ENCODE measurements at regions not wholly inside any gene's neighbourhood (a gene's known extent, or its start where the extent isn't known, plus 50 kb on each side); places are given as distances from the start of the nearest gene placed in this dataset.

- no peaks in the 10 kb centered on the region for H3K27me3 ChIP-seq (ENCODE audit: insufficient read depth, low read length)
- no peak overlapping the region for H4K91ac ChIP-seq (ENCODE audit: low read depth, low read length)
- H3K14ac ChIP-seq (ENCODE audit: low read length) = no peak overlapping the region
- H3K36me3 ChIP-seq (ENCODE audit: control insufficient read depth in 1 of 2, insufficient read depth in 2 of 2, low read length in 2 of 2) = no peaks in the 10 kb centered on the region
- no peaks in the 10 kb centered on the region for H3K9me3 ChIP-seq (ENCODE audit: insufficient read depth, low read depth, low read length)
- no peak overlapping the region for H3K18ac ChIP-seq (ENCODE audit: low read length)
- H3K79me1 ChIP-seq (ENCODE audit: low read length) = no peaks in the 10 kb centered on the region
- no CpG with 5 or more reads among the region's 7 CpGs for WGBS (ENCODE audit: extremely low coverage, insufficient coverage, insufficient read length)
- no peak overlapping the region for H3K4ac ChIP-seq (ENCODE audit: low read depth, low read length)
- H2BK5ac ChIP-seq (ENCODE audit: low read depth, low read length, poor library complexity) = no peak overlapping the region
- no peaks in the 10 kb centered on the region for H3K79me2 ChIP-seq (ENCODE audit: control insufficient read depth, insufficient read depth, low read length, poor library complexity)
- no peak overlapping the region for H2BK12ac ChIP-seq (ENCODE audit: low read length)
- no peak overlapping the region for H4K8ac ChIP-seq (ENCODE audit: low read depth, low read length)
- no peak overlapping the region for H3K23ac ChIP-seq (ENCODE audit: low read length)
- H2AFZ ChIP-seq (ENCODE audit: insufficient read depth, low read length, poor library complexity) = no peak overlapping the region
- no peak overlapping the region for H2AK5ac ChIP-seq (ENCODE audit: low read length)
- DNase-seq = no peak
- no peaks in the 10 kb centered on the region for H3K4me1 ChIP-seq (ENCODE audit: control insufficient read depth in 1 of 2, insufficient read depth in 2 of 2, low read length in 2 of 2)
- H3K4me3 ChIP-seq (ENCODE audit: low read depth, low read length) = no peak overlapping the region
- H3K27ac ChIP-seq (ENCODE audit: low read depth, low read length) = no peak overlapping the region
- no peak overlapping the region for H3K4me2 ChIP-seq (ENCODE audit: low read length)
- no peak overlapping the region for H3K9ac ChIP-seq (ENCODE audit: low read length)
- H2BK120ac ChIP-seq (ENCODE audit: insufficient read depth, low read length, poor library complexity) = no peak overlapping the region
- H4K12ac ChIP-seq (ENCODE audit: low read depth, low read length) = no peak overlapping the region
Observed at GRCh38 chrX:124665621-124666400, 319.4 kb downstream of the SH2D1A start.

GRCh38 chrX:124679199-124679598 lies 332.8 kb downstream of the SH2D1A start:
- Histone ChIP-seq H3K14ac (ENCODE audit: low read length) (no peak overlapping the region), H3K23ac (ENCODE audit: low read length) (no peak overlapping the region), H3K9me3 (ENCODE audit: insufficient read depth, low read depth, low read length) (no peaks in the 10 kb centered on the region), H2BK5ac (ENCODE audit: low read depth, low read length, poor library complexity) (no peak overlapping the region), H3K27ac (ENCODE audit: low read depth, low read length) (no peak overlapping the region), H3K79me1 (ENCODE audit: low read length) (no peaks in the 10 kb centered on the region), H3K79me2 (ENCODE audit: control insufficient read depth, insufficient read depth, low read length, poor library complexity) (no peaks in the 10 kb centered on the region), H3K27me3 (ENCODE audit: insufficient read depth, low read length) (no peaks in the 10 kb centered on the region), H3K4me1 (ENCODE audit: control insufficient read depth in 1 of 2, insufficient read depth in 2 of 2, low read length in 2 of 2) (no peaks in the 10 kb centered on the region), H4K8ac (ENCODE audit: low read depth, low read length) (no peak overlapping the region), H3K4ac (ENCODE audit: low read depth, low read length) (no peak overlapping the region), H3K36me3 (ENCODE audit: control insufficient read depth in 1 of 2, insufficient read depth in 2 of 2, low read length in 2 of 2) (no peaks in the 10 kb centered on the region), H3K4me3 (ENCODE audit: low read depth, low read length) (no peak overlapping the region), H3K18ac (ENCODE audit: low read length) (no peak overlapping the region), H3K4me2 (ENCODE audit: low read length) (no peak overlapping the region), H2BK12ac (ENCODE audit: low read length) (no peak overlapping the region), H4K12ac (ENCODE audit: low read depth, low read length) (no peak overlapping the region), H3K9ac (ENCODE audit: low read length) (no peak overlapping the region), H2AFZ (ENCODE audit: insufficient read depth, low read length, poor library complexity) (no peak overlapping the region), H2BK120ac (ENCODE audit: insufficient read depth, low read length, poor library complexity) (no peak overlapping the region), H4K91ac (ENCODE audit: low read depth, low read length) (no peak overlapping the region), H2AK5ac (ENCODE audit: low read length) (no peak overlapping the region)
- no peak for DNase-seq
- WGBS (ENCODE audit: extremely low coverage, insufficient coverage, insufficient read length) = no CpG with 5 or more reads among the region's 3 CpGs

- no peak overlapping the region for H4K91ac ChIP-seq (ENCODE audit: low read depth, low read length)
- no peak overlapping the region for H2BK120ac ChIP-seq (ENCODE audit: insufficient read depth, low read length, poor library complexity)
- H3K9me3 ChIP-seq (ENCODE audit: insufficient read depth, low read depth, low read length) = no peaks in the 10 kb centered on the region
- no peak overlapping the region for H3K14ac ChIP-seq (ENCODE audit: low read length)
- no peaks in the 10 kb centered on the region for H3K4me1 ChIP-seq (ENCODE audit: control insufficient read depth in 1 of 2, insufficient read depth in 2 of 2, low read length in 2 of 2)
- H3K79me2 ChIP-seq (ENCODE audit: control insufficient read depth, insufficient read depth, low read length, poor library complexity) = no peaks in the 10 kb centered on the region
- H2AK5ac ChIP-seq (ENCODE audit: low read length) = no peak overlapping the region
- H3K9ac ChIP-seq (ENCODE audit: low read length) = no peak overlapping the region
- H3K27me3 ChIP-seq (ENCODE audit: insufficient read depth, low read length) = no peaks in the 10 kb centered on the region
- WGBS (ENCODE audit: extremely low coverage, insufficient coverage, insufficient read length) = no CpG with 5 or more reads among the region's 2 CpGs
- DNase-seq = no peak
- no peaks in the 10 kb centered on the region for H3K79me1 ChIP-seq (ENCODE audit: low read length)
- H4K8ac ChIP-seq (ENCODE audit: low read depth, low read length) = no peak overlapping the region
- H3K4ac ChIP-seq (ENCODE audit: low read depth, low read length) = no peak overlapping the region
- no peak overlapping the region for H3K4me2 ChIP-seq (ENCODE audit: low read length)
- no peak overlapping the region for H3K23ac ChIP-seq (ENCODE audit: low read length)
- H2BK12ac ChIP-seq (ENCODE audit: low read length) = no peak overlapping the region
- no peaks in the 10 kb centered on the region for H3K36me3 ChIP-seq (ENCODE audit: control insufficient read depth in 1 of 2, insufficient read depth in 2 of 2, low read length in 2 of 2)
- no peak overlapping the region for H2BK5ac ChIP-seq (ENCODE audit: low read depth, low read length, poor library complexity)
- H4K12ac ChIP-seq (ENCODE audit: low read depth, low read length) = no peak overlapping the region
- H3K18ac ChIP-seq (ENCODE audit: low read length) = no peak overlapping the region
- H3K4me3 ChIP-seq (ENCODE audit: low read depth, low read length) = no peak overlapping the region
- no peak overlapping the region for H3K27ac ChIP-seq (ENCODE audit: low read depth, low read length)
- no peak overlapping the region for H2AFZ ChIP-seq (ENCODE audit: insufficient read depth, low read length, poor library complexity)
Observed at GRCh38 chrX:124680287-124680686, 333.9 kb downstream of the SH2D1A start.

- no peak overlapping the region for H3K9ac ChIP-seq (ENCODE audit: low read length)
- H2AFZ ChIP-seq (ENCODE audit: insufficient read depth, low read length, poor library complexity) = no peak overlapping the region
- no peaks in the 10 kb centered on the region for H3K79me2 ChIP-seq (ENCODE audit: control insufficient read depth, insufficient read depth, low read length, poor library complexity)
- H4K12ac ChIP-seq (ENCODE audit: low read depth, low read length) = no peak overlapping the region
- no peak overlapping the region for H3K4me2 ChIP-seq (ENCODE audit: low read length)
- DNase-seq = no peak
- H3K27me3 ChIP-seq (ENCODE audit: insufficient read depth, low read length) = no peaks in the 10 kb centered on the region
- no peaks in the 10 kb centered on the region for H3K79me1 ChIP-seq (ENCODE audit: low read length)
- H2BK5ac ChIP-seq (ENCODE audit: low read depth, low read length, poor library complexity) = no peak overlapping the region
- H3K9me3 ChIP-seq (ENCODE audit: insufficient read depth, low read depth, low read length) = no peaks in the 10 kb centered on the region
- no peak overlapping the region for H2BK120ac ChIP-seq (ENCODE audit: insufficient read depth, low read length, poor library complexity)
- no peaks in the 10 kb centered on the region for H3K4me1 ChIP-seq (ENCODE audit: control insufficient read depth in 1 of 2, insufficient read depth in 2 of 2, low read length in 2 of 2)
- no CpG with 5 or more reads among the region's 3 CpGs for WGBS (ENCODE audit: extremely low coverage, insufficient coverage, insufficient read length)
- no peak overlapping the region for H3K4me3 ChIP-seq (ENCODE audit: low read depth, low read length)
- H4K91ac ChIP-seq (ENCODE audit: low read depth, low read length) = no peak overlapping the region
- H3K36me3 ChIP-seq (ENCODE audit: control insufficient read depth in 1 of 2, insufficient read depth in 2 of 2, low read length in 2 of 2) = no peaks in the 10 kb centered on the region
- no peak overlapping the region for H2AK5ac ChIP-seq (ENCODE audit: low read length)
- no peak overlapping the region for H3K14ac ChIP-seq (ENCODE audit: low read length)
- H3K4ac ChIP-seq (ENCODE audit: low read depth, low read length) = no peak overlapping the region
- H3K27ac ChIP-seq (ENCODE audit: low read depth, low read length) = no peak overlapping the region
- H2BK12ac ChIP-seq (ENCODE audit: low read length) = no peak overlapping the region
- H4K8ac ChIP-seq (ENCODE audit: low read depth, low read length) = no peak overlapping the region
- H3K18ac ChIP-seq (ENCODE audit: low read length) = no peak overlapping the region
- no peak overlapping the region for H3K23ac ChIP-seq (ENCODE audit: low read length)
Observed at GRCh38 chrX:124690495-124690894, 344.1 kb downstream of the SH2D1A start.

All from trophoblast cell (in vitro differentiated cells and primary cell).